Sigmoid colon (tissue), 6 donors: ENCODE measurements at regions not wholly inside any gene's neighbourhood (a gene's known extent, or its start where the extent isn't known, plus 50 kb on each side); places are given as distances from the start of the nearest gene placed in this dataset.

Experiments
- DNase-seq: peaks from one replicate; pipeline ENCODE4 v3.0.0-alpha.2; 2019
- H3K27ac ChIP-seq, 4 donors: fragments of 200-600 bp; sonication (generic); one replicate each; pipeline ENCODE4 v1.5.1; 2016 to 2019; ENCODE audit warnings: mild to moderate bottlenecking in 1 of 4
- H3K27me3 ChIP-seq, 3 donors: fragments of 200-600 bp; sonication (generic); one replicate each; pipeline ENCODE4 v1.5.1; 2019; ENCODE audit warnings: mild to moderate bottlenecking in 1 of 3
- H3K36me3 ChIP-seq, 4 donors: fragments of 200-600 bp; sonication (generic); one replicate each; pipeline ENCODE4 v1.5.1; 2016 to 2019
- H3K4me1 ChIP-seq, 4 donors: fragments of 200-600 bp; sonication (generic); one replicate each; pipeline ENCODE4 v1.5.1; 2017 to 2019
- H3K4me3 ChIP-seq, 4 donors: fragments of 200-600 bp; sonication (generic); one replicate each; pipeline ENCODE4 v1.5.1; 2017 to 2019; ENCODE audit warnings: mild to moderate bottlenecking in 2 of 4, moderate library complexity in 1 of 4
- H3K9me3 ChIP-seq, 4 donors: fragments of 200-600 bp in 3 of 4; sonication (generic) in 3 of 4; one replicate each; pipeline versions ENCODE4 v1.5.1 to v1.6.1; 2013 to 2019
- EP300 ChIP-seq, 4 donors: sonication (generic); formaldehyde crosslinking; IDR thresholded peaks; one replicate each; pipeline ENCODE4 v1.6.1; 2017; ENCODE audit warnings: antibody characterized with exemption in 4 of 4
- POLR2A ChIP-seq, 2 donors: fragments of 450-650 bp; IDR thresholded peaks; one replicate each; pipeline ENCODE4 v1.6.1; 2016; ENCODE audit warnings: antibody characterized with exemption in 2 of 2, mild to moderate bottlenecking in 2 of 2, moderate library complexity in 2 of 2
- POLR2AphosphoS5 ChIP-seq, 4 donors: sonication (generic); formaldehyde crosslinking; IDR thresholded peaks; one replicate each; pipeline ENCODE4 v1.6.1; 2017; ENCODE audit warnings: antibody characterized with exemption in 4 of 4
- WGBS, 2 donors: extraction: QIAGEN DNeasy Blood & Tissue Kit; methylation state at CpG; one replicate each; pipeline ENCODE4 v1.1.7; 2013; 5-methylcytosine and 5-hydroxymethylcytosine counted together
- intact Hi-C: fragments of 100-400 bp; cut with DNase I; formaldehyde crosslinking; loops from one replicate; pipeline ENCODE4 v1.15.1; 2023
- TF ChIP-seq, protein P1 (sequence below), 4 experiments: fragments of 450-650 bp in 3 of 4; fragments of 200-600 bp in 1 of 4; IDR thresholded peaks; one replicate each; pipeline ENCODE4 v1.5.1; 2016 to 2019; ENCODE audit warnings: antibody characterized with exemption in 4 of 4, mild to moderate bottlenecking in 3 of 4, moderate library complexity in 2 of 4
- donor health status: healthy with polysubstance abuse.
- donor health status: healthy.

DNA sequence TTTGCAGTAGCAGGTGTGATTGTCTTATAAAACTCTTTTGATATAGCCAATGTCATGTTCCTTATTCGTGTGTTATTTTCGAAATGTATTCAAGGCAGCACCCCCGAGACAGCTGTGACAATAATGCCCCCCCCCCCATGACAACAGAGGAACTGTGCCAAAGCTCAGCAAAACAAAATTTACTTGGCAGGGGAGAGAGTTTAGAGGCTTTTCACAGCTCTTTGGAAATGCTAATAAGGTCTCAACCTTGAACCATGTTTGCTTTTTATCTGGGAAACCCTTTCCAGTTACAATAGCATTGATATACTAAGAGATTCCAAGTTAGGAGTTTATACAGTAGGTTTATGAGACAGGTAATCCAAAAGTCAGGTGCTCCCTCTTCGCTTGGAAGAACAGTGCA, 56.4 kb upstream of the USP44 start:
- H3K27me3 ChIP-seq = no peaks in the 10 kb centered on the region
- no peaks in the 10 kb centered on the region for H3K36me3 ChIP-seq
- H3K9me3 ChIP-seq = no peaks in the 10 kb centered on the region
- H3K4me3 ChIP-seq = no peak overlapping the region
- 9 to 32% methylated on average over 4 of the region's 4 CpGs for WGBS, 2 donors
- H3K27ac ChIP-seq = peak overlapping the region in 1 of 4 donors; percentile 48
- DNase-seq = no peak
- TF ChIP-seq, protein P1, sequence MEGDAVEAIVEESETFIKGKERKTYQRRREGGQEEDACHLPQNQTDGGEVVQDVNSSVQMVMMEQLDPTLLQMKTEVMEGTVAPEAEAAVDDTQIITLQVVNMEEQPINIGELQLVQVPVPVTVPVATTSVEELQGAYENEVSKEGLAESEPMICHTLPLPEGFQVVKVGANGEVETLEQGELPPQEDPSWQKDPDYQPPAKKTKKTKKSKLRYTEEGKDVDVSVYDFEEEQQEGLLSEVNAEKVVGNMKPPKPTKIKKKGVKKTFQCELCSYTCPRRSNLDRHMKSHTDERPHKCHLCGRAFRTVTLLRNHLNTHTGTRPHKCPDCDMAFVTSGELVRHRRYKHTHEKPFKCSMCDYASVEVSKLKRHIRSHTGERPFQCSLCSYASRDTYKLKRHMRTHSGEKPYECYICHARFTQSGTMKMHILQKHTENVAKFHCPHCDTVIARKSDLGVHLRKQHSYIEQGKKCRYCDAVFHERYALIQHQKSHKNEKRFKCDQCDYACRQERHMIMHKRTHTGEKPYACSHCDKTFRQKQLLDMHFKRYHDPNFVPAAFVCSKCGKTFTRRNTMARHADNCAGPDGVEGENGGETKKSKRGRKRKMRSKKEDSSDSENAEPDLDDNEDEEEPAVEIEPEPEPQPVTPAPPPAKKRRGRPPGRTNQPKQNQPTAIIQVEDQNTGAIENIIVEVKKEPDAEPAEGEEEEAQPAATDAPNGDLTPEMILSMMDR (IDR thresholded peaks at IDR 0.05) = no peak
- TF ChIP-seq EP300 (IDR thresholded peaks at IDR 0.05) (no peak), POLR2A (IDR thresholded peaks at IDR 0.05) (no peak), POLR2AphosphoS5 (IDR thresholded peaks at IDR 0.05) (no peak)
- intact Hi-C loops = no loop called here
- peaks cover 0 to 8% (median 4%) of the 10 kb centered on the region in 4 donors for H3K4me1 ChIP-seq

DNA sequence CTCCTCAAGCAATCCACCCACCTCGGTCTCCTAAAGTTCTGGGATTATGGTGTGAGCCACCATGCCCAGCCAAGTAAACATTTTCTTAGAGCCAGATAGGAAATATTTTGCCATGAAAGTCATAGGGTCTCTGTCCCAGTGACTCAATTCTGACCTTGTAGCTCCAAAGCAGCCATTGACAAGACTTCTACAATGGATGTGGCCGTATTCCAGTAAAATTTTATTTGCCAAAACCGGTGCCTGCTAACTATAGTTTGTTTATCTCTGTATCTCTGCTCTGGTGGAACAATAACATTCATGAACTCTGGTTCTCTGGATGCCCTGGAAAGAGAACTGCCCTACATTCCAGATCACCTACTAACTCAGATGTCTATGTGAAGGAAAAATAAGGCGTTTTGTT, 54.6 kb upstream of the USP44 start:
- Histone ChIP-seq H3K36me3 (no peaks in the 10 kb centered on the region), H3K4me1 (peaks cover 0 to 8% (median 4%) of the 10 kb centered on the region in 4 donors), H3K27ac (peak overlapping the region in 1 of 4 donors; percentile 21), H3K4me3 (no peak overlapping the region), H3K9me3 (no peaks in the 10 kb centered on the region), H3K27me3 (no peaks in the 10 kb centered on the region)
- 34 to 53% methylated on average over 4 of the region's 4 CpGs for WGBS, 2 donors
- DNase-seq = no peak
- TF ChIP-seq POLR2A (IDR thresholded peaks at IDR 0.05) (no peak), EP300 (IDR thresholded peaks at IDR 0.05) (no peak), POLR2AphosphoS5 (IDR thresholded peaks at IDR 0.05) (no peak)
- TF ChIP-seq, protein P1 (IDR thresholded peaks at IDR 0.05) = no peak
- intact Hi-C loops = no loop called here

DNA sequence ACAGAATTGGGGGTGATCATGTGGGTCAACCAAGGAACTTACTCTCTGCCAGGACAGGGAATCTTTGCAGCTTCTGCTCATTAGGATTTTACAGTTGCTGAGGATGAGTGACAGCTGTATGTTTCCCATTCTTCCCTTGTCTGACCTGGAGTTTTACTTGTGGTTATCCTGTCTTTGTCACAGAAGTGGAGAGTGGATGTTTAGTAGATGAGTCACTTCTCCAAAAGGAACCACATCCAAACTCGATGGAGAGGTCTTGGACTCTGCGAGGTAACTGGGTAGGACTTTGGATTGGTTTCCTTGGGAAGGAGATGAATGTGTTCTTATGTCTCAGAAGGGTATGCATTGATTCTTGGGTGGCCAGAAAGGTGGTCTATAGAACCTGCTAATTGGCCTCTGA, 53.8 kb upstream of the USP44 start:
- H3K4me3 ChIP-seq = no peak overlapping the region
- TF ChIP-seq, protein P1 (IDR thresholded peaks at IDR 0.05) = no peak
- TF ChIP-seq POLR2AphosphoS5 (IDR thresholded peaks at IDR 0.05) = no peak
- H3K27me3 ChIP-seq = no peaks in the 10 kb centered on the region
- intact Hi-C loops = no loop called here
- H3K36me3 ChIP-seq = no peaks in the 10 kb centered on the region
- WGBS, 2 donors = 54 to 61% methylated on average over 2 of the region's 2 CpGs
- H3K4me1 ChIP-seq = peaks cover 0 to 8% (median 4%) of the 10 kb centered on the region in 4 donors
- DNase-seq = no peak
- H3K27ac ChIP-seq = no peak overlapping the region
- no peaks in the 10 kb centered on the region for H3K9me3 ChIP-seq

DNA sequence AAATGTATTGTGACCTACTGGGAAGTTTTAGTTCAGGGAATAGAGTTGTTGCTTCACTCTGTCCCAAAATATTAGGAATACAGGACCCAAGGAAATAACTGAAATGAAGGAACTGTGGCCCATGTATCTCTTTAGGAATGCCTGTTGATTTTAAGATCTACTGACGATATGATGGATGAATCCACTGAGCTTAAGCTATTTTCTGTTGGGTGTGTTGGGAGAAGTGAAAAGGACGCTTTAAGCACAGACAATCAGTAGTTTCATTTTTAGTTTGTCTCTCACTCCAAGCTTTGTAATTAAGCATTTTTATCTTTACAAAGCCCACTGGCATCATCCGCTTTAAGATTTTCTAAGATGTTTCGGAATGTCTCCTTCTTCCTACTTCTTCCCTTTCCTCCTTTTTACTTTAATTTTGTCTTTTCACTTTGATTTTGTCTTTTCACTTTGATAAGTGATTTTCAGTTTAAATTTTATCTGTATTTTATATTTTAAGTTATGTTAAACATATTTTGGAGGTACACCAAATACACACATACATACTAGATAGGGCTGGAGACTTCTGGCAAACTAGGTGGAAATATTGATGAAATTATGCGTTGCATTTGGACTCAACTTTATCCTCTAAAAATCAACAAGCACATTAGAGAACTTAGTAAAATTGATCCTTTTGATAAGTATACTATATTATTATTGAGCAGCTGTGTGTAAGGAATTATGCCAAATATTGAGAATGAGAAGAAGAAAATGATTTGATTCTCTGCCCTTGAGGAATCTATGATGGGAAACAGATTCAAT, 52.3 kb upstream of the USP44 start:
- WGBS, 2 donors = 93% methylated on average over 5 of the region's 5 CpGs
- Histone ChIP-seq H3K4me1 (peaks cover 0 to 8% (median 4%) of the 10 kb centered on the region in 4 donors), H3K9me3 (no peaks in the 10 kb centered on the region), H3K36me3 (no peaks in the 10 kb centered on the region), H3K27ac (no peak overlapping the region), H3K27me3 (no peaks in the 10 kb centered on the region), H3K4me3 (no peak overlapping the region)
- DNase-seq = no peak
- TF ChIP-seq, protein P1 (IDR thresholded peaks at IDR 0.05) = no peak
- TF ChIP-seq POLR2AphosphoS5 (IDR thresholded peaks at IDR 0.05) (no peak), EP300 (IDR thresholded peaks at IDR 0.05) (no peak), POLR2A (IDR thresholded peaks at IDR 0.05) (no peak)
- intact Hi-C loops = no loop called here
